ENCODE measurements at regions not wholly inside any gene's neighbourhood (a gene's known extent, or its start where the extent isn't known, plus 50 kb on each side); places are given as distances from the start of the nearest gene placed in this dataset.
A peak's percentile ranks its signal among the peaks of the same experiment; 100 is the strongest.

GRCh38 chr10:3427950-3428354 lies 255.4 kb upstream of the PITRM1 start:
- Histone ChIP-seq H3K4me3 (no peak overlapping the region), H3K27ac (no peak overlapping the region)
- no peak for TF ChIP-seq CTCF (IDR thresholded peaks at IDR 0.05)
- DNase-seq (ENCODE audit: low spot score), result no peak

- Histone ChIP-seq H3K4me3 (no peak overlapping the region), H3K27ac (no peak overlapping the region)
- no peak for TF ChIP-seq CTCF (IDR thresholded peaks at IDR 0.05)
- DNase-seq (ENCODE audit: low spot score), result no peak
Measured at GRCh38 chr10:3427347-3427746, 254.8 kb upstream of the PITRM1 start.

GRCh38 chr10:3426190-3426845 lies 253.7 kb upstream of the PITRM1 start:
- DNase-seq (ENCODE audit: low spot score), result no peak
- no peak overlapping the region for H3K4me3 ChIP-seq
- no peak for TF ChIP-seq CTCF (IDR thresholded peaks at IDR 0.05)
- H3K27ac ChIP-seq, result peak overlapping the region in 1 of 2 donors; percentile 47

GRCh38 chr10:3425716-3426115 lies 253.1 kb upstream of the PITRM1 start:
- no peak overlapping the region for H3K4me3 ChIP-seq
- peak overlapping the region in 1 of 2 donors; percentile 35 for H3K27ac ChIP-seq
- TF ChIP-seq CTCF (IDR thresholded peaks at IDR 0.05), result no peak
- DNase-seq (ENCODE audit: low spot score), result no peak

DNA sequence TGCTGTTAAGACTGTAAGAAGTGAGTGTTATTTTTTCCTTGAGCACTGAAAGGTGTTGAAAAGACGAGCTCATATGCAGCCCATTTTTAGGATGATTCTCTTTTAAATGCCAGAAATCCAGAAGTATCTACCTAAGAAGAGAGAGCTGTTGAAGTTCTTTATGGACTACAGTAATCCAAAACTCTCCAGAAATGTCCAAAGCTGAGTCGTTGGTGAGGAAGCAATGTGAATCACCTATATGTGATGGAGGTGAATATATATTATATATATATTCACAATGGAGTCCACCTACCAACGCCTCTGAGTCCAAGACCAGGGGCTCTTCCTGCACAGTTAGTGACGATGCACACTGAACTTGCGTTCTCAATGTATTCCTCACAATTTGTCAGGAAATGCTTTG lies 252.7 kb upstream of the PITRM1 start:
- no peak for DNase-seq (ENCODE audit: low spot score)
- TF ChIP-seq CTCF (IDR thresholded peaks at IDR 0.05), result no peak
- Histone ChIP-seq H3K4me3 (no peak overlapping the region), H3K27ac (no peak overlapping the region)

- H3K4me3 ChIP-seq, result no peak overlapping the region
- no peak for DNase-seq (ENCODE audit: low spot score)
- H3K27ac ChIP-seq, result peak overlapping the region in 1 of 2 donors; percentile 65
- TF ChIP-seq CTCF (IDR thresholded peaks at IDR 0.05), result no peak
Measured at GRCh38 chr10:3424111-3424851, 251.7 kb upstream of the PITRM1 start.

DNA sequence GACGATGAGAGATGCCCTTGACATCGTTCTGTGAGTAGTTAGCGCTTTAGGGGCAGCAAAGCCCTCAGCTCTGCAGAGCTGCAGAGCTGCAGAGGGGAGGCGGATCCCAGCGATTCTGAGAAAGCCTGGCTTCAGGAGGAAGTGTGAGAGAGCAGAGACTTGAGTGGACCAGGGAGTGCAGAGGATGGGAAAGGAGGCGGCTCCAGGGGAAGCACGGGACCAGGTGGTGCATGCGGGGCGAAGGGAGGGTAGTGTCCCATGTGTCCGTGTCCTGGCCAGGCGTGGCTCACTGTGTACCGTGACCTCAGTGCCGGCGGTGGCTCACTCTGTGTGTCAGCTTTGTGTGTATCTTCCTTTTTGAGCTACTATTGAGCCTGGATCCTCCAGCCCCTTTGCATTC lies 250.8 kb upstream of the PITRM1 start:
- Histone ChIP-seq H3K4me3 (no peak overlapping the region), H3K27ac (no peak overlapping the region)
- DNase-seq (ENCODE audit: low spot score), result no peak
- TF ChIP-seq CTCF (IDR thresholded peaks at IDR 0.05), result no peak
